GM21529 (cell line): ENCODE measurements at regions not wholly inside any gene's neighbourhood (a gene's known extent, or its start where the extent isn't known, plus 50 kb on each side); places are given as distances from the start of the nearest gene placed in this dataset.

Source experiments
- ATAC-seq: cut with Tn5 transposase; IDR thresholded peaks from one replicate; pipeline ENCODE4 v1.9.1; 2021; ENCODE audit not compliant: unreplicated experiment

GRCh38 chr18:72100465-72101004 lies 443.6 kb downstream of the CBLN2 start:
- ATAC-seq, result no peak

- ATAC-seq, result peak; percentile 58
Measured at GRCh38 chr18:72091369-72091768, 452.8 kb downstream of the CBLN2 start.

- no peak for ATAC-seq
Measured at GRCh38 chr18:72089432-72089831, 454.7 kb downstream of the CBLN2 start.

- ATAC-seq, result no peak
Measured at GRCh38 chr18:72086421-72086820, 457.7 kb downstream of the CBLN2 start.

GRCh38 chr18:72075040-72075439 lies 469.1 kb downstream of the CBLN2 start:
- ATAC-seq, result no peak

GRCh38 chr18:72063001-72063400 lies 481.1 kb downstream of the CBLN2 start:
- ATAC-seq, result no peak

- no peak for ATAC-seq
Measured at GRCh38 chr18:72058851-72059250, 485.3 kb downstream of the CBLN2 start.

GRCh38 chr18:72056171-72056570 lies 488.0 kb downstream of the CBLN2 start:
- ATAC-seq, result no peak

GRCh38 chr18:72041313-72042032 lies 502.7 kb downstream of the CBLN2 start:
- ATAC-seq, result no peak

GRCh38 chr18:72013427-72013850 lies 530.7 kb downstream of the CBLN2 start:
- no peak for ATAC-seq

GRCh38 chr18:71998547-71999097 lies 545.5 kb downstream of the CBLN2 start:
- no peak for ATAC-seq

- ATAC-seq, result no peak
Measured at GRCh38 chr18:71995904-71996465, 548.2 kb downstream of the CBLN2 start.

GRCh38 chr18:71994273-71994672 lies 549.9 kb downstream of the CBLN2 start:
- no peak for ATAC-seq

- ATAC-seq, result no peak
Measured at GRCh38 chr18:71989616-71990015, 554.5 kb downstream of the CBLN2 start.

- no peak for ATAC-seq
Measured at GRCh38 chr18:71986351-71987050, 557.6 kb downstream of the CBLN2 start.

GRCh38 chr18:71976744-71977143 lies 567.4 kb downstream of the CBLN2 start:
- ATAC-seq, result no peak

GRCh38 chr18:71966791-71967190 lies 577.4 kb downstream of the CBLN2 start:
- ATAC-seq, result no peak

- ATAC-seq, result no peak
Measured at GRCh38 chr18:71958605-71959004, 585.5 kb downstream of the CBLN2 start.

- no peak for ATAC-seq
Measured at GRCh38 chr18:71951001-71951400, 593.1 kb downstream of the CBLN2 start.

GRCh38 chr18:71942433-71942832 lies 601.7 kb downstream of the CBLN2 start:
- ATAC-seq, result no peak

GRCh38 chr18:71939483-71939882 lies 604.7 kb downstream of the CBLN2 start:
- ATAC-seq, result no peak

- ATAC-seq, result no peak
Measured at GRCh38 chr18:71936744-71937143, 607.4 kb downstream of the CBLN2 start.
